ENCODE measurements at regions not wholly inside any gene's neighbourhood (a gene's known extent, or its start where the extent isn't known, plus 50 kb on each side); places are given as distances from the start of the nearest gene placed in this dataset.

DNA sequence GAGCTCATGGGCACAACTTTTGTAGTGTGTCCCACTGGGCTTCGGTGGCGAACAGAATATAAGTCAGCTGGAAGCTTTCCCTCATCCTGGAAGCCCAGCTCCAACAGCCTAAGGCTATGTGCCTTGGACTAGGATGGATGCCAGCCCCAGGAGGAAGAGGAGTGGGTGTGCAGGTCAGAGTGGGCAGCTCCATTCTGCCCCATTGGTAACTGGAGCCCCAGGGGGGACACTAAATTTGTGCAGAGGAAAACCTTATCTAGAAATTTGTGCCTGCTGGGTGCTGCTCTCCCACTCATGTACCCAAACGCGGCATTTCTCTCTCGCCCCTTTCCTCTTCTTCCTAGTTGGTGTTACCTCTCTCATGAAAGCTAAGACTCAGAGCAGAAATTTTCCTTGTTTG lies 253.9 kb upstream of the MAN1A1 start:
- POLR2A ChIA-PET (ENCODE audit: unreplicated experiment), result no interaction called here
- intact Hi-C loops (cut with micrococcal nuclease) (no loop called here), in situ Hi-C loops (cut with MboI; ENCODE audit: low sequenced_read_pairs) (no loop called here), dilution Hi-C loops (cut with HindIII; ENCODE audit: low sequenced_read_pairs, unreplicated experiment) (no loop called here)
- no peaks in the 10 kb centered on the region for H3K36me3 ChIP-seq (ENCODE audit: control insufficient read depth, insufficient read depth, low read length)
- TF ChIP-seq MAZ (IDR thresholded peaks at IDR 0.05; ENCODE audit: borderline replicate concordance, low read depth, low read length) (no peak), FOS (IDR thresholded peaks at IDR 0.05; ENCODE audit: low read depth, low read length) (no peak), BHLHE40 (IDR thresholded peaks at IDR 0.05; ENCODE audit: low read depth, low read length) (no peak), CHD1 (IDR thresholded peaks at IDR 0.05; ENCODE audit: low read depth, low read length) (no peak), SMC3 (IDR thresholded peaks at IDR 0.05; ENCODE audit: low read depth, low read length) (no peak), POLR2A (IDR thresholded peaks at IDR 0.05; ENCODE audit: low read depth, low read length) (no peak), RAD21 (IDR thresholded peaks at IDR 0.05; ENCODE audit: low read length) (no peak), CTCF (conservative IDR thresholded peaks at IDR 0.05; ENCODE audit: low read depth, low read length) (no peak), RCOR1 (IDR thresholded peaks at IDR 0.05; ENCODE audit: insufficient replicate concordance, low read length) (no peak), RFX5 (IDR thresholded peaks at IDR 0.05; ENCODE audit: low read depth, low read length) (no peak), MXI1 (IDR thresholded peaks at IDR 0.05; ENCODE audit: borderline replicate concordance, low read depth, low read length) (no peak), CEBPB (IDR thresholded peaks at IDR 0.05; ENCODE audit: low read depth, low read length) (no peak), MAFK (IDR thresholded peaks at IDR 0.05; ENCODE audit: low read depth, low read length) (no peak), NFE2L2 (IDR thresholded peaks at IDR 0.05; ENCODE audit: low read depth, low read length) (no peak)
- TF ChIP-seq, protein P1, sequence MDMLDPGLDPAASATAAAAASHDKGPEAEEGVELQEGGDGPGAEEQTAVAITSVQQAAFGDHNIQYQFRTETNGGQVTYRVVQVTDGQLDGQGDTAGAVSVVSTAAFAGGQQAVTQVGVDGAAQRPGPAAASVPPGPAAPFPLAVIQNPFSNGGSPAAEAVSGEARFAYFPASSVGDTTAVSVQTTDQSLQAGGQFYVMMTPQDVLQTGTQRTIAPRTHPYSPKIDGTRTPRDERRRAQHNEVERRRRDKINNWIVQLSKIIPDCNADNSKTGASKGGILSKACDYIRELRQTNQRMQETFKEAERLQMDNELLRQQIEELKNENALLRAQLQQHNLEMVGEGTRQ (IDR thresholded peaks at IDR 0.05; ENCODE audit: low read depth, low read length), result no peak
- TF ChIP-seq, protein P2, sequence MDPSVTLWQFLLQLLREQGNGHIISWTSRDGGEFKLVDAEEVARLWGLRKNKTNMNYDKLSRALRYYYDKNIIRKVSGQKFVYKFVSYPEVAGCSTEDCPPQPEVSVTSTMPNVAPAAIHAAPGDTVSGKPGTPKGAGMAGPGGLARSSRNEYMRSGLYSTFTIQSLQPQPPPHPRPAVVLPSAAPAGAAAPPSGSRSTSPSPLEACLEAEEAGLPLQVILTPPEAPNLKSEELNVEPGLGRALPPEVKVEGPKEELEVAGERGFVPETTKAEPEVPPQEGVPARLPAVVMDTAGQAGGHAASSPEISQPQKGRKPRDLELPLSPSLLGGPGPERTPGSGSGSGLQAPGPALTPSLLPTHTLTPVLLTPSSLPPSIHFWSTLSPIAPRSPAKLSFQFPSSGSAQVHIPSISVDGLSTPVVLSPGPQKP (IDR thresholded peaks at IDR 0.05; ENCODE audit: borderline replicate concordance, low read depth, low read length), result no peak
- no peaks in the 10 kb centered on the region for H3K79me1 ChIP-seq (ENCODE audit: low read depth in 1 of 2, low read length in 2 of 2)
- H4K91ac ChIP-seq (ENCODE audit: insufficient read depth, low read depth, low read length), result no peak overlapping the region
- H3K18ac ChIP-seq (ENCODE audit: low read depth, low read length), result no peak overlapping the region
- no peak overlapping the region for H2BK5ac ChIP-seq (ENCODE audit: low read depth, low read length, poor library complexity, severe bottlenecking)
- H4K5ac ChIP-seq (ENCODE audit: low read depth, low read length), result no peak overlapping the region
- no peak overlapping the region for H2AFZ ChIP-seq (replicated peaks; ENCODE audit: low read length, poor library complexity)
- H2BK20ac ChIP-seq (ENCODE audit: low read depth, low read length), result no peak overlapping the region
- H2AK9ac ChIP-seq (replicated peaks; ENCODE audit: low read depth, low read length, poor library complexity), result no peak overlapping the region
- no peak overlapping the region for H3K27ac ChIP-seq (ENCODE audit: insufficient read depth, low read length)
- H3K4me3 ChIP-seq (ENCODE audit: insufficient read depth, low read depth, low read length), result no peak overlapping the region
- peaks cover 5% of the 10 kb centered on the region for H3K4me1 ChIP-seq (ENCODE audit: control insufficient read depth, insufficient read depth, low read length)
- H3K27me3 ChIP-seq (ENCODE audit: control insufficient read depth, insufficient read depth, low read length), result no peaks in the 10 kb centered on the region
- DNase-seq (no peak), ATAC-seq (ENCODE audit: low read depth) (no peak)
- no peak overlapping the region for H3K9ac ChIP-seq (ENCODE audit: low read depth, low read length)
- BruUV-seq (replicated peaks), result no TSS peak
- H3K14ac ChIP-seq (replicated peaks; ENCODE audit: low read depth, low read length), result no peak overlapping the region
- H3K56ac ChIP-seq (ENCODE audit: extremely low read depth, insufficient read depth, low read length), result no peak overlapping the region
- no peaks in the 10 kb centered on the region for H3K9me3 ChIP-seq (ENCODE audit: control insufficient read depth, insufficient read depth, low read length)
- H3K9me1 ChIP-seq (ENCODE audit: insufficient read depth, low read length), result no peaks in the 10 kb centered on the region; the same call in 1 of the 2 replicates
- no peak overlapping the region for H3K4me2 ChIP-seq (ENCODE audit: low read depth, low read length)
- no peak overlapping the region for H4K8ac ChIP-seq (ENCODE audit: low read depth in 2 of 2, low read length in 2 of 2)
- no CpG with 5 or more reads among the region's 5 CpGs for WGBS, 2 experiments (ENCODE audit: extremely low coverage in 2 of 2, insufficient read length in 1 of 2)
- H4K20me1 ChIP-seq (ENCODE audit: insufficient read depth, low read length), result no peaks in the 10 kb centered on the region
- H3K23ac ChIP-seq (ENCODE audit: low read depth, low read length), result no peak overlapping the region
- no peak overlapping the region for H2BK120ac ChIP-seq (ENCODE audit: low read depth, low read length)
- CTCF ChIA-PET, result interaction anchor here (0.6 to 2.5 kb wide), 2 partner anchors 11 to 21 kb away, joined by 3 to 7 read pairs; no protein-coding TSS in a partner anchor
- H3K4ac ChIP-seq (ENCODE audit: low read depth, low read length), result no peak overlapping the region
- no peak overlapping the region for H2BK15ac ChIP-seq (ENCODE audit: low read depth, low read length)
- H2AK5ac ChIP-seq (ENCODE audit: low read depth, low read length), result no peak overlapping the region

All from IMR-90 (cell line).